Natural killer cell (primary cell): ENCODE measurements at regions not wholly inside any gene's neighbourhood (a gene's known extent, or its start where the extent isn't known, plus 50 kb on each side); places are given as distances from the start of the nearest gene placed in this dataset.
"Not testable (repeated sequence)": the region's sequence is repeated elsewhere in the genome, so short reads cannot be mapped to it uniquely, and the experiment has no call there.

ENCODE experiments used
- ATAC-seq, 3 donors: fragments of 150-1000 bp in 2 of 3; fragments of 200-7000 bp in 1 of 3; cut with Tn5 transposase; 1 replicate in 1 of 3; 2 replicates in 2 of 3; pipeline ENCODE4 v1.10.0; 2021; ENCODE audit warnings: mild to moderate bottlenecking in 2 of 3, moderate library complexity in 2 of 3
- DNase-seq, 2 donors: peaks; one replicate each; pipeline versions ENCODE4 v3.0.0 to v3.0.0-alpha.2; 2013 to 2021; ENCODE audit warnings: mixed read lengths in 1 of 2
- H3K27ac ChIP-seq: one replicate; pipeline ENCODE4 v1.5.1; 2013; ENCODE audit warnings: mild to moderate bottlenecking, low read length
- H3K27me3 ChIP-seq: one replicate; pipeline ENCODE4 v1.6.1; 2013; ENCODE audit warnings: low read length; ENCODE audit not compliant: control insufficient read depth, insufficient read depth
- H3K36me3 ChIP-seq: one replicate; pipeline ENCODE4 v1.6.1; 2013; ENCODE audit warnings: low read length; ENCODE audit not compliant: control insufficient read depth, insufficient read depth
- H3K4me1 ChIP-seq: one replicate; pipeline ENCODE4 v1.6.1; 2013; ENCODE audit warnings: low read length; ENCODE audit not compliant: control insufficient read depth, insufficient read depth
- H3K4me3 ChIP-seq: one replicate; pipeline ENCODE4 v1.5.1; 2013; ENCODE audit warnings: low read length
- H3K9me3 ChIP-seq: one replicate; pipeline ENCODE4 v1.6.1; 2013; ENCODE audit warnings: low read length; ENCODE audit not compliant: control insufficient read depth, insufficient read depth
- H3K27ac Mint-ChIP-seq, 2 donors: one replicate each; pipeline ENCODE4 v1.8.0; 2022; ENCODE audit warnings: mild to moderate bottlenecking in 2 of 2, mixed read lengths in 2 of 2, moderate library complexity in 1 of 2
- H3K27me3 Mint-ChIP-seq, 2 donors: one replicate each; pipeline ENCODE4 v1.8.0; 2022; ENCODE audit warnings: low read depth in 2 of 2, mixed read lengths in 2 of 2
- H3K36me3 Mint-ChIP-seq: one replicate; pipeline ENCODE4 v1.8.0; 2022; ENCODE audit warnings: mixed read lengths
- H3K4me1 Mint-ChIP-seq, 2 donors: one replicate each; pipeline ENCODE4 v1.8.0; 2022; ENCODE audit warnings: mixed read lengths in 2 of 2
- H3K4me3 Mint-ChIP-seq: one replicate; pipeline ENCODE4 v1.8.0; 2022; ENCODE audit warnings: mild to moderate bottlenecking, moderate library complexity, mixed read lengths
- H3K9me3 Mint-ChIP-seq, 2 donors: one replicate each; pipeline ENCODE4 v1.8.0; 2022; ENCODE audit warnings: mixed read lengths in 2 of 2
- CTCF ChIP-seq: fragments of 200-600 bp; IDR thresholded peaks from one replicate; pipeline ENCODE4 v1.8.0; 2022; ENCODE audit warnings: antibody characterized with exemption
- WGBS: methylation state at CpG from one replicate; pipeline ENCODE4 v1.1.7; 2013; ENCODE audit warnings: missing lambda C conversion rate; ENCODE audit not compliant: insufficient coverage; 5-methylcytosine and 5-hydroxymethylcytosine counted together
- intact Hi-C: fragments of 100-400 bp; cut with micrococcal nuclease; formaldehyde crosslinking; loops from one replicate; pipeline ENCODE4 v1.14.2; 2022

- no peaks in the 10 kb centered on the region for H3K4me1 ChIP-seq
- TF ChIP-seq CTCF = no peak
- DNase-seq (no peak), ATAC-seq (no peak)
- intact Hi-C loops = no loop called here
- Mint-ChIP-seq H3K4me3 (no peak overlapping the region), H3K9me3 (peaks cover 0 to 4% of the 10 kb centered on the region in 2 donors), H3K36me3 (no peaks in the 10 kb centered on the region), H3K4me1 (no peaks in the 10 kb centered on the region), H3K27me3 (no peaks in the 10 kb centered on the region), H3K27ac (no peak overlapping the region)
- H3K9me3 ChIP-seq = no peaks in the 10 kb centered on the region
- H3K36me3 ChIP-seq = no peaks in the 10 kb centered on the region
- H3K27me3 ChIP-seq = no peaks in the 10 kb centered on the region
- WGBS = 82% methylated on average over 1 of the region's 5 CpGs
- H3K4me3 ChIP-seq = no peak overlapping the region
- H3K27ac ChIP-seq = no peak overlapping the region
Measured at GRCh38 chr7:138317044-138317596, 142.9 kb upstream of the TRIM24 start.

- Mint-ChIP-seq H3K4me1 (no peaks in the 10 kb centered on the region), H3K27ac (no peak overlapping the region), H3K27me3 (no peaks in the 10 kb centered on the region), H3K36me3 (peaks cover 12% of the 10 kb centered on the region), H3K4me3 (no peak overlapping the region), H3K9me3 (peaks cover 9 to 11% of the 10 kb centered on the region in 2 donors)
- intact Hi-C loops = no loop called here
- Histone ChIP-seq H3K36me3 (no peaks in the 10 kb centered on the region), H3K27ac (no peak overlapping the region), H3K9me3 (no peaks in the 10 kb centered on the region), H3K4me3 (no peak overlapping the region), H3K27me3 (no peaks in the 10 kb centered on the region), H3K4me1 (no peaks in the 10 kb centered on the region)
- WGBS = 99% methylated on average over 6 of the region's 6 CpGs
- TF ChIP-seq CTCF = no peak
- no peak for ATAC-seq
- DNase-seq = no peak
Measured at GRCh38 chr7:138324941-138325340, 135.1 kb upstream of the TRIM24 start.

GRCh38 chr7:138325434-138325833 is 134.6 kb upstream of the TRIM24 start:
- no peak overlapping the region for H3K4me3 ChIP-seq
- no peaks in the 10 kb centered on the region for H3K36me3 ChIP-seq
- ATAC-seq = no peak
- no peaks in the 10 kb centered on the region for H3K27me3 Mint-ChIP-seq
- H3K9me3 Mint-ChIP-seq = peaks cover 14 to 15% of the 10 kb centered on the region in 2 donors
- no peaks in the 10 kb centered on the region for H3K4me1 ChIP-seq
- no peaks in the 10 kb centered on the region for H3K4me1 Mint-ChIP-seq
- no peak overlapping the region for H3K4me3 Mint-ChIP-seq
- no peak overlapping the region for H3K27ac Mint-ChIP-seq
- DNase-seq = no peak
- intact Hi-C loops = no loop called here
- 93% methylated on average over 3 of the region's 4 CpGs for WGBS
- TF ChIP-seq CTCF = no peak
- H3K36me3 Mint-ChIP-seq = peaks cover 17% of the 10 kb centered on the region
- H3K27me3 ChIP-seq = no peaks in the 10 kb centered on the region
- no peak overlapping the region for H3K27ac ChIP-seq
- H3K9me3 ChIP-seq = no peaks in the 10 kb centered on the region

GRCh38 chr7:138328215-138328614 is 131.8 kb upstream of the TRIM24 start:
- no peak overlapping the region for H3K4me3 Mint-ChIP-seq
- 88% methylated on average over 2 of the region's 2 CpGs for WGBS
- peaks cover 23% of the 10 kb centered on the region for H3K36me3 Mint-ChIP-seq
- H3K27ac Mint-ChIP-seq = no peak overlapping the region
- H3K9me3 Mint-ChIP-seq = peaks cover 18 to 20% of the 10 kb centered on the region in 2 donors
- no peaks in the 10 kb centered on the region for H3K27me3 Mint-ChIP-seq
- ATAC-seq (no peak), DNase-seq (no peak)
- H3K4me1 Mint-ChIP-seq = no peaks in the 10 kb centered on the region
- Histone ChIP-seq H3K27me3 (no peaks in the 10 kb centered on the region), H3K4me1 (no peaks in the 10 kb centered on the region), H3K36me3 (no peaks in the 10 kb centered on the region), H3K4me3 (no peak overlapping the region), H3K9me3 (peaks cover 11% of the 10 kb centered on the region), H3K27ac (no peak overlapping the region)
- TF ChIP-seq CTCF = no peak
- intact Hi-C loops = no loop called here

- H3K27me3 ChIP-seq, H3K36me3 ChIP-seq, ATAC-seq, H3K27ac ChIP-seq, DNase-seq, H3K4me3 Mint-ChIP-seq, H3K4me3 ChIP-seq, H3K4me1 ChIP-seq, H3K27ac Mint-ChIP-seq, H3K4me1 Mint-ChIP-seq, H3K27me3 Mint-ChIP-seq, intact Hi-C loops: not testable (repeated sequence)
- WGBS = 91% methylated on average over 5 of the region's 5 CpGs
- H3K36me3 Mint-ChIP-seq = peaks cover 31% of the 10 kb centered on the region
- H3K9me3 ChIP-seq = peaks cover 22% of the 10 kb centered on the region
- peaks cover 21 to 29% of the 10 kb centered on the region in 2 donors for H3K9me3 Mint-ChIP-seq
Measured at GRCh38 chr7:138332850-138333249, 127.2 kb upstream of the TRIM24 start.
